Mammary epithelial cell (primary cell): ENCODE measurements at regions not wholly inside any gene's neighbourhood (a gene's known extent, or its start where the extent isn't known, plus 50 kb on each side); places are given as distances from the start of the nearest gene placed in this dataset.

Experiments used
- CTCF ChIP-seq, 2 donors: IDR thresholded peaks in 1 of 2; conservative IDR thresholded peaks in 1 of 2; 2 replicates each; pipeline ENCODE4 v1.5.1; 2011 to 2012; ENCODE audit warnings: inconsistent platforms in 2 of 2, low read length in 2 of 2, mild to moderate bottlenecking in 2 of 2, control low read depth in 1 of 2, low read depth in 1 of 2; ENCODE audit not compliant: insufficient read depth in 1 of 2; ENCODE audit errors: extremely low read depth in 1 of 2
- EZH2 ChIP-seq: IDR thresholded peaks from 2 replicates; pipeline ENCODE4 v1.6.1; 2012; ENCODE audit warnings: low read length, inconsistent platforms, borderline replicate concordance

- TF ChIP-seq CTCF (conservative IDR thresholded peaks at IDR 0.05 in 1 of 2, IDR thresholded peaks at IDR 0.05 in 1 of 2; ENCODE audit: extremely low read depth in 1 of 2, insufficient read depth in 1 of 2, low read depth in 1 of 2, low read length in 2 of 2) (no peak), EZH2 (no peak)
These were observed 96.4 kb upstream of the SPRY4 start for GRCh38 chr5:142421228-142421617.
